Progenitor cell of endocrine pancreas (in vitro differentiated cells): ENCODE measurements at regions not wholly inside any gene's neighbourhood (a gene's known extent, or its start where the extent isn't known, plus 50 kb on each side); places are given as distances from the start of the nearest gene placed in this dataset.

Experiments
- DNase-seq: peaks from one replicate; pipeline ENCODE4 v3.0.0; 2021; ENCODE audit warnings: low spot score; ENCODE audit not compliant: unreplicated experiment
- H3K27ac Mint-ChIP-seq: 2 replicates; pipeline ENCODE4 v1.8.0; 2021; ENCODE audit warnings: mild to moderate bottlenecking, moderate library complexity, mixed read lengths
- H3K27me3 Mint-ChIP-seq: 2 replicates; pipeline ENCODE4 v1.8.0; 2021; ENCODE audit warnings: mixed read lengths
- H3K36me3 Mint-ChIP-seq: 2 replicates; pipeline ENCODE4 v1.8.0; 2022; ENCODE audit warnings: mixed read lengths; ENCODE audit not compliant: insufficient read depth
- H3K4me1 Mint-ChIP-seq: 2 replicates; pipeline ENCODE4 v1.8.0; 2021; ENCODE audit warnings: low read depth, mixed read lengths
- H3K4me3 Mint-ChIP-seq: 2 replicates; pipeline ENCODE4 v1.8.0; 2021; ENCODE audit warnings: low read depth, mild to moderate bottlenecking, moderate library complexity, mixed read lengths
- H3K9me3 Mint-ChIP-seq: 2 replicates; pipeline ENCODE4 v1.8.0; 2021; ENCODE audit warnings: low read depth, mixed read lengths
- CTCF ChIP-seq: fragments of 200-600 bp; sonication (generic); IDR thresholded peaks from one replicate; pipeline ENCODE4 v1.5.0; 2021; ENCODE audit warnings: antibody characterized with exemption, mild to moderate bottlenecking; ENCODE audit not compliant: unreplicated experiment

GRCh38 chr2:221677688-221678087 is 105.6 kb upstream of the EPHA4 start:
- H3K4me1 Mint-ChIP-seq = no peaks in the 10 kb centered on the region
- no peak overlapping the region for H3K27ac Mint-ChIP-seq
- no peaks in the 10 kb centered on the region for H3K36me3 Mint-ChIP-seq
- no peaks in the 10 kb centered on the region for H3K9me3 Mint-ChIP-seq
- no peak overlapping the region for H3K4me3 Mint-ChIP-seq
- no peak for DNase-seq
- no peaks in the 10 kb centered on the region for H3K27me3 Mint-ChIP-seq
- TF ChIP-seq CTCF = no peak

- no peaks in the 10 kb centered on the region for H3K9me3 Mint-ChIP-seq
- no peaks in the 10 kb centered on the region for H3K27me3 Mint-ChIP-seq
- no peaks in the 10 kb centered on the region for H3K36me3 Mint-ChIP-seq
- H3K4me3 Mint-ChIP-seq = no peak overlapping the region
- TF ChIP-seq CTCF = no peak
- no peak for DNase-seq
- no peaks in the 10 kb centered on the region for H3K4me1 Mint-ChIP-seq
- H3K27ac Mint-ChIP-seq = no peak overlapping the region
Observed at GRCh38 chr2:221676566-221677172, 104.6 kb upstream of the EPHA4 start.

- Mint-ChIP-seq H3K27ac (no peak overlapping the region), H3K27me3 (no peaks in the 10 kb centered on the region), H3K4me3 (no peak overlapping the region), H3K36me3 (no peaks in the 10 kb centered on the region), H3K9me3 (no peaks in the 10 kb centered on the region), H3K4me1 (no peaks in the 10 kb centered on the region)
- no peak for DNase-seq
- TF ChIP-seq CTCF = no peak
Observed at GRCh38 chr2:221675201-221675908, 103.3 kb upstream of the EPHA4 start.

GRCh38 chr2:221674446-221674845 is 102.3 kb upstream of the EPHA4 start:
- Mint-ChIP-seq H3K27ac (no peak overlapping the region), H3K4me1 (no peaks in the 10 kb centered on the region), H3K27me3 (no peaks in the 10 kb centered on the region), H3K36me3 (no peaks in the 10 kb centered on the region), H3K4me3 (no peak overlapping the region), H3K9me3 (no peaks in the 10 kb centered on the region)
- no peak for DNase-seq
- TF ChIP-seq CTCF = no peak

GRCh38 chr2:221673248-221673647 is 101.1 kb upstream of the EPHA4 start:
- DNase-seq = no peak
- no peak for TF ChIP-seq CTCF
- Mint-ChIP-seq H3K4me3 (no peak overlapping the region), H3K27ac (no peak overlapping the region), H3K4me1 (no peaks in the 10 kb centered on the region), H3K9me3 (no peaks in the 10 kb centered on the region), H3K36me3 (no peaks in the 10 kb centered on the region), H3K27me3 (no peaks in the 10 kb centered on the region)
